ENCODE measurements at regions not wholly inside any gene's neighbourhood (a gene's known extent, or its start where the extent isn't known, plus 50 kb on each side); places are given as distances from the start of the nearest gene placed in this dataset.
A peak's percentile ranks its signal among the peaks of the same experiment; 100 is the strongest.
"Not testable (repeated sequence)": the region's sequence is repeated elsewhere in the genome, so short reads cannot be mapped to it uniquely, and the experiment has no call there.

GRCh38 chr4:118557298-118557851 is 127.8 kb upstream of the METTL14 start:
- no peaks in the 10 kb centered on the region for H4K20me1 ChIP-seq (ENCODE audit: insufficient read depth)
- no peaks in the 10 kb centered on the region for H3K9me3 ChIP-seq (ENCODE audit: control insufficient read depth in 1 of 2, insufficient read depth in 1 of 2, low read depth in 1 of 2, low read length in 2 of 2)
- peaks cover 0 to 3% of the 10 kb centered on the region in 2 experiments; a peak in 1 of 4 replicates for H3K4me1 ChIP-seq (ENCODE audit: control insufficient read depth in 1 of 2, insufficient read depth in 2 of 2, low read length in 2 of 2)
- no peaks in the 10 kb centered on the region for H3K36me3 ChIP-seq (ENCODE audit: control insufficient read depth in 1 of 2, insufficient read depth in 2 of 2, low read length in 2 of 2)
- CTCF ChIA-PET: no interaction called here
- H3K27ac ChIP-seq (ENCODE audit: low read depth, low read length): no peak overlapping the region
- no peak overlapping the region for H3K9ac ChIP-seq (ENCODE audit: low read length)
- H2AFZ ChIP-seq (ENCODE audit: low read depth, low read length, poor library complexity, severe bottlenecking): no peak overlapping the region
- no peak; the same call in 1 of the 2 replicates for ATAC-seq
- BruUV-seq (replicated peaks): no TSS peak
- H3K27me3 ChIP-seq (ENCODE audit: insufficient read depth, low read length): no peaks in the 10 kb centered on the region
- H3K9me2 ChIP-seq (ENCODE audit: insufficient read depth): no peaks in the 10 kb centered on the region
- peak; percentile 18 for DNase-seq (ENCODE audit: low read depth, low spot score)
- POLR2A ChIA-PET: no interaction called here
- intact Hi-C loops (cut with micrococcal nuclease): no loop called here
- no peaks in the 10 kb centered on the region for H3K79me2 ChIP-seq (ENCODE audit: insufficient read depth, low read length)
- H3K4me2 ChIP-seq (ENCODE audit: low read length): 0 out of 2 replicates have a peak overlapping the region, but pooled peaks have one; percentile 7
- RAD21 ChIA-PET (ENCODE audit: low non-redundant PET in 1 of 2, low total read pairs in 2 of 2, uncharacterized antibody in 2 of 2, unreplicated experiment in 2 of 2): no interaction called here
- no peak overlapping the region for H3K4me3 ChIP-seq (replicated peaks in 1 of 2; ENCODE audit: low read depth in 1 of 2, low read length in 2 of 2)
- no peak for TF ChIP-seq REST (IDR thresholded peaks at IDR 0.05; ENCODE audit: low read depth)
- no peak for TF ChIP-seq POLR2AphosphoS5 (IDR thresholded peaks at IDR 0.05; ENCODE audit: low read depth, low read length)
- TF ChIP-seq EGR1 (IDR thresholded peaks at IDR 0.05; ENCODE audit: low read depth): no peak

GRCh38 chr4:118558188-118558587 is 127.0 kb upstream of the METTL14 start:
- H3K9me2 ChIP-seq (ENCODE audit: insufficient read depth); CTCF ChIA-PET; H2AFZ ChIP-seq (ENCODE audit: low read depth, low read length, poor library complexity, severe bottlenecking); H3K36me3 ChIP-seq (ENCODE audit: control insufficient read depth in 1 of 2, insufficient read depth in 2 of 2, low read length in 2 of 2); H3K4me1 ChIP-seq (ENCODE audit: control insufficient read depth in 1 of 2, insufficient read depth in 2 of 2, low read length in 2 of 2); intact Hi-C loops (cut with micrococcal nuclease); DNase-seq (ENCODE audit: low read depth, low spot score); H3K27ac ChIP-seq (ENCODE audit: low read depth, low read length); POLR2A ChIA-PET; ATAC-seq; RAD21 ChIA-PET (ENCODE audit: low non-redundant PET in 1 of 2, low total read pairs in 2 of 2, uncharacterized antibody in 2 of 2, unreplicated experiment in 2 of 2); H4K20me1 ChIP-seq (ENCODE audit: insufficient read depth); H3K79me2 ChIP-seq (ENCODE audit: insufficient read depth, low read length); H3K27me3 ChIP-seq (ENCODE audit: insufficient read depth, low read length); H3K9me3 ChIP-seq (ENCODE audit: control insufficient read depth in 1 of 2, insufficient read depth in 1 of 2, low read depth in 1 of 2, low read length in 2 of 2); H3K4me3 ChIP-seq (replicated peaks in 1 of 2; ENCODE audit: low read depth in 1 of 2, low read length in 2 of 2); BruUV-seq (replicated peaks); H3K4me2 ChIP-seq (ENCODE audit: low read length); H3K9ac ChIP-seq (ENCODE audit: low read length): not testable (repeated sequence)

GRCh38 chr4:118561559-118561958 is 123.6 kb upstream of the METTL14 start:
- peak; percentile 59; the same call in 1 of the 2 replicates for ATAC-seq
- POLR2A ChIA-PET; H3K4me3 ChIP-seq (replicated peaks in 1 of 2; ENCODE audit: low read depth in 1 of 2, low read length in 2 of 2); BruUV-seq (replicated peaks); H3K36me3 ChIP-seq (ENCODE audit: control insufficient read depth in 1 of 2, insufficient read depth in 2 of 2, low read length in 2 of 2); H3K9me2 ChIP-seq (ENCODE audit: insufficient read depth); RAD21 ChIA-PET (ENCODE audit: low non-redundant PET in 1 of 2, low total read pairs in 2 of 2, uncharacterized antibody in 2 of 2, unreplicated experiment in 2 of 2); H3K4me1 ChIP-seq (ENCODE audit: control insufficient read depth in 1 of 2, insufficient read depth in 2 of 2, low read length in 2 of 2); CTCF ChIA-PET; H3K4me2 ChIP-seq (ENCODE audit: low read length); H4K20me1 ChIP-seq (ENCODE audit: insufficient read depth); H3K27me3 ChIP-seq (ENCODE audit: insufficient read depth, low read length); H2AFZ ChIP-seq (ENCODE audit: low read depth, low read length, poor library complexity, severe bottlenecking); H3K79me2 ChIP-seq (ENCODE audit: insufficient read depth, low read length); H3K9ac ChIP-seq (ENCODE audit: low read length); H3K27ac ChIP-seq (ENCODE audit: low read depth, low read length); DNase-seq (ENCODE audit: low read depth, low spot score); H3K9me3 ChIP-seq (ENCODE audit: control insufficient read depth in 1 of 2, insufficient read depth in 1 of 2, low read depth in 1 of 2, low read length in 2 of 2); intact Hi-C loops (cut with micrococcal nuclease): not testable (repeated sequence)
